LoVo (cell line): ENCODE measurements at regions not wholly inside any gene's neighbourhood (a gene's known extent, or its start where the extent isn't known, plus 50 kb on each side); places are given as distances from the start of the nearest gene placed in this dataset.
A peak's percentile ranks its signal among the peaks of the same experiment; 100 is the strongest.
"Not testable (repeated sequence)": the region's sequence is repeated elsewhere in the genome, so short reads cannot be mapped to it uniquely, and the experiment has no call there.

Experiments
- DNase-seq: peaks from one replicate; pipeline ENCODE4 v3.0.0-alpha.2; 2016; ENCODE audit warnings: low spot score

- not testable (repeated sequence) for DNase-seq
Observed at GRCh38 chr16:26596033-26596432, 470.7 kb upstream of the C16orf82 start.

GRCh38 chr16:26598061-26598460 lies 468.7 kb upstream of the C16orf82 start:
- DNase-seq: peak; percentile 26

- no peak for DNase-seq
Observed at GRCh38 chr16:26598998-26599784, 467.5 kb upstream of the C16orf82 start.

GRCh38 chr16:26599785-26600104 lies 467.0 kb upstream of the C16orf82 start:
- DNase-seq: no peak

GRCh38 chr16:26601335-26601734 lies 465.4 kb upstream of the C16orf82 start:
- DNase-seq: no peak

- no peak for DNase-seq
Observed at GRCh38 chr16:26605626-26606271, 461.0 kb upstream of the C16orf82 start.

GRCh38 chr16:26606381-26607150 lies 460.2 kb upstream of the C16orf82 start:
- DNase-seq: no peak

- no peak for DNase-seq
Observed at GRCh38 chr16:26614237-26614841, 452.4 kb upstream of the C16orf82 start.

GRCh38 chr16:26623442-26623841 lies 443.3 kb upstream of the C16orf82 start:
- no peak for DNase-seq

- DNase-seq: no peak
Observed at GRCh38 chr16:26627958-26628357, 438.8 kb upstream of the C16orf82 start.

- DNase-seq: not testable (repeated sequence)
Observed at GRCh38 chr16:26631365-26631764, 435.4 kb upstream of the C16orf82 start.

GRCh38 chr16:26642047-26642664 lies 424.6 kb upstream of the C16orf82 start:
- DNase-seq: no peak

GRCh38 chr16:26643519-26643918 lies 423.2 kb upstream of the C16orf82 start:
- DNase-seq: no peak

GRCh38 chr16:26644912-26645543 lies 421.7 kb upstream of the C16orf82 start:
- DNase-seq: no peak

GRCh38 chr16:26645614-26646013 lies 421.1 kb upstream of the C16orf82 start:
- DNase-seq: no peak

GRCh38 chr16:26647870-26648269 lies 418.9 kb upstream of the C16orf82 start:
- DNase-seq: no peak

GRCh38 chr16:26648851-26649250 lies 417.9 kb upstream of the C16orf82 start:
- no peak for DNase-seq

GRCh38 chr16:26649381-26650045 lies 417.2 kb upstream of the C16orf82 start:
- no peak for DNase-seq

- DNase-seq: no peak
Observed at GRCh38 chr16:26651464-26651863, 415.3 kb upstream of the C16orf82 start.

GRCh38 chr16:26651884-26652283 lies 414.8 kb upstream of the C16orf82 start:
- DNase-seq: no peak

- no peak for DNase-seq
Observed at GRCh38 chr16:26658486-26658885, 408.2 kb upstream of the C16orf82 start.
